H1 (cell line): ENCODE measurements at regions not wholly inside any gene's neighbourhood (a gene's known extent, or its start where the extent isn't known, plus 50 kb on each side); places are given as distances from the start of the nearest gene placed in this dataset.

Experiments
- CTCF ChIA-PET: fragments of 300-600 bp; sonication (Branson Sonifier 250); formaldehyde crosslinking; loops from one replicate; lab custom pipeline; 2021; ENCODE audit not compliant: partially characterized antibody; lab: Charles Lee
- POLR2A ChIA-PET: fragments of 300-600 bp; sonication (Branson Sonifier 250); formaldehyde crosslinking; loops from one replicate; lab custom pipeline; 2021; ENCODE audit warnings: inconsistent platforms; ENCODE audit not compliant: partially characterized antibody; lab: Charles Lee
- DNase-seq, 2 experiments: peaks; one replicate each; pipeline versions ENCODE4 v3.0.0 to v3.0.0-alpha.2; 2010 to 2022; ENCODE audit warnings: low spot score in 2 of 2, low read depth in 1 of 2, mixed read lengths in 1 of 2
- FAIRE-seq: peaks from 2 replicates; lab custom pipeline; 2011; peaks lifted over from hg19 to GRCh38; lab: Jason Lieb, UNC
- H2AFZ ChIP-seq: 2 replicates; pipeline ENCODE4 v1.8.1; 2012; ENCODE audit warnings: low read length, inconsistent platforms
- H2AK5ac ChIP-seq: 2 replicates; pipeline ENCODE4 v1.6.1; 2013; ENCODE audit warnings: low read depth, low read length
- H2BK120ac ChIP-seq: replicated peaks from 2 replicates; pipeline ENCODE3; 2013; ENCODE audit warnings: low read depth, low read length, inconsistent platforms
- H2BK12ac ChIP-seq: 2 replicates; pipeline ENCODE4 v1.6.1; 2013; ENCODE audit warnings: low read depth, low read length
- H2BK15ac ChIP-seq: 2 replicates; pipeline ENCODE4 v1.6.1; 2013; ENCODE audit warnings: low read length
- H2BK20ac ChIP-seq: 2 replicates; pipeline ENCODE4 v1.6.1; 2013; ENCODE audit warnings: low read length
- H2BK5ac ChIP-seq: 2 replicates; pipeline ENCODE4 v1.6.1; 2013; ENCODE audit warnings: low read depth, low read length
- H3K14ac ChIP-seq: 2 replicates; pipeline ENCODE4 v1.6.1; 2013; ENCODE audit warnings: inconsistent platforms; ENCODE audit not compliant: insufficient read length
- H3K18ac ChIP-seq: 2 replicates; pipeline ENCODE4 v1.6.1; 2013; ENCODE audit warnings: low read length; ENCODE audit errors: extremely low read depth
- H3K23ac ChIP-seq: 2 replicates; pipeline ENCODE4 v1.6.1; 2013; ENCODE audit warnings: inconsistent platforms; ENCODE audit not compliant: insufficient read length
- H3K23me2 ChIP-seq: 2 replicates; pipeline ENCODE4 v1.6.1; 2013; ENCODE audit warnings: low read depth, low read length
- H3K27ac ChIP-seq: 2 replicates; pipeline ENCODE4 v1.6.1; 2011; ENCODE audit warnings: low read depth, low read length, inconsistent platforms
- H3K27me3 ChIP-seq, 4 experiments: replicated peaks in 1 of 4; 1 replicate in 1 of 4; 2 replicates in 3 of 4; pipeline versions ENCODE4 v1.6.1 to v1.8.1; 2011 to 2013; ENCODE audit warnings: low read length in 3 of 4, mild to moderate bottlenecking in 3 of 4, inconsistent platforms in 2 of 4, mixed read lengths in 2 of 4, moderate library complexity in 1 of 4; ENCODE audit not compliant: control insufficient read depth in 3 of 4, insufficient read depth in 3 of 4; ENCODE audit errors: extremely low read depth in 1 of 4
- H3K36me3 ChIP-seq, 4 experiments: 2 replicates each; pipeline versions ENCODE4 v1.6.1 to v1.8.1; 2011 to 2013; ENCODE audit warnings: mild to moderate bottlenecking in 4 of 4, low read length in 3 of 4, moderate library complexity in 2 of 4, control low read depth in 1 of 4, inconsistent platforms in 1 of 4; ENCODE audit not compliant: insufficient read depth in 4 of 4, control insufficient read depth in 2 of 4
- H3K4ac ChIP-seq: replicated peaks from 2 replicates; pipeline ENCODE3; 2013; ENCODE audit warnings: low read length, low read depth, mixed read lengths, inconsistent platforms; ENCODE audit not compliant: insufficient read length
- H3K4me1 ChIP-seq, 4 experiments: replicated peaks in 1 of 4; 1 replicate in 1 of 4; 2 replicates in 3 of 4; pipeline versions ENCODE4 v1.6.1 to v1.8.1; 2011 to 2013; ENCODE audit warnings: low read length in 3 of 4, inconsistent platforms in 2 of 4, mixed read lengths in 1 of 4; ENCODE audit not compliant: insufficient read depth in 4 of 4, control insufficient read depth in 3 of 4
- H3K4me2 ChIP-seq, 2 experiments: 2 replicates each; pipeline versions ENCODE4 v1.6.1 to v1.8.1; 2011 to 2013; ENCODE audit warnings: low read depth in 2 of 2, low read length in 2 of 2, control low read depth in 1 of 2, inconsistent platforms in 1 of 2, mild to moderate bottlenecking in 1 of 2; ENCODE audit not compliant: insufficient read depth in 1 of 2
- H3K4me3 ChIP-seq, 4 experiments: fragments of 200-600, 300-600 bp in 1 of 4; sonication (generic), shearing (Covaris generic), sonication (Bioruptor Twin) in 1 of 4; 2 replicates each; pipeline versions ENCODE4 v1.5.1 to v1.8.1; 2011 to 2016; ENCODE audit warnings: low read length in 4 of 4, low read depth in 3 of 4, control low read depth in 2 of 4, inconsistent platforms in 2 of 4, mild to moderate bottlenecking in 2 of 4, mixed read lengths in 1 of 4, moderate library complexity in 1 of 4; ENCODE audit not compliant: insufficient read depth in 2 of 4; ENCODE audit errors: extremely low read depth in 1 of 4
- H3K56ac ChIP-seq: replicated peaks from 2 replicates; pipeline ENCODE3; 2013; ENCODE audit warnings: low read depth, mild to moderate bottlenecking, mixed read lengths, low read length, inconsistent platforms; ENCODE audit not compliant: insufficient read length
- H3K79me1 ChIP-seq: 2 replicates; pipeline ENCODE4 v1.6.1; 2013; ENCODE audit warnings: low read depth, low read length, control low read depth
- H3K79me2 ChIP-seq, 2 experiments: 2 replicates each; pipeline versions ENCODE4 v1.6.1 to v1.8.1; 2012 to 2013; ENCODE audit warnings: low read length in 2 of 2, mild to moderate bottlenecking in 2 of 2, inconsistent platforms in 1 of 2; ENCODE audit not compliant: insufficient read depth in 2 of 2, control insufficient read depth in 1 of 2
- H3K9ac ChIP-seq, 4 experiments: replicated peaks in 1 of 4; 1 replicate in 1 of 4; 2 replicates in 3 of 4; pipeline versions ENCODE4 v1.6.1 to v1.8.1; 2011 to 2013; ENCODE audit warnings: low read depth in 3 of 4, low read length in 3 of 4, control low read depth in 2 of 4, mild to moderate bottlenecking in 2 of 4, moderate library complexity in 2 of 4, inconsistent platforms in 1 of 4; ENCODE audit errors: extremely low read depth in 1 of 4
- H3K9me3 ChIP-seq, 2 experiments: 2 replicates each; pipeline versions ENCODE4 v1.6.1 to v1.8.1; 2012 to 2013; ENCODE audit warnings: mild to moderate bottlenecking in 2 of 2, moderate library complexity in 2 of 2, control low read depth in 1 of 2, inconsistent platforms in 1 of 2, low read depth in 1 of 2, low read length in 1 of 2, mixed read lengths in 1 of 2; ENCODE audit not compliant: insufficient read depth in 2 of 2
- H4K20me1 ChIP-seq, 2 experiments: replicated peaks in 1 of 2; 2 replicates each; pipeline versions ENCODE3 to v1.8.1; 2011 to 2013; ENCODE audit warnings: inconsistent platforms in 2 of 2, low read length in 2 of 2, mild to moderate bottlenecking in 1 of 2; ENCODE audit not compliant: insufficient read depth in 2 of 2, control insufficient read depth in 1 of 2
- H4K5ac ChIP-seq: 2 replicates; pipeline ENCODE4 v1.6.1; 2013; ENCODE audit warnings: low read length, low read depth, mixed read lengths, inconsistent platforms; ENCODE audit not compliant: insufficient read length
- H4K8ac ChIP-seq: 2 replicates; pipeline ENCODE4 v1.8.0; 2013; ENCODE audit warnings: mild to moderate bottlenecking, moderate library complexity, low read length, inconsistent platforms; ENCODE audit not compliant: insufficient read depth; ENCODE audit errors: extremely low read depth
- H4K91ac ChIP-seq: replicated peaks from 2 replicates; pipeline ENCODE3; 2013; ENCODE audit warnings: low read length, mixed read lengths, inconsistent platforms; ENCODE audit not compliant: insufficient read length
- ASH2L ChIP-seq: fragments of 200-600, 300-600 bp; sonication (generic); IDR thresholded peaks from one replicate; pipeline ENCODE4 v1.7.1; 2017; ENCODE audit warnings: low read length
- ATF2 ChIP-seq: IDR thresholded peaks from 2 replicates; pipeline ENCODE4 v1.6.1; 2012; ENCODE audit warnings: low read length, inconsistent platforms

GRCh38 chr9:119559056-119559455 lies 189.8 kb upstream of the BRINP1 start:
- DNase-seq: no peak
- Histone ChIP-seq H2BK5ac (no peak overlapping the region), H2AK5ac (no peak overlapping the region), H3K4ac (no peak overlapping the region), H3K36me3 (no peaks in the 10 kb centered on the region; a peak in 1 of 8 replicates), H3K14ac (no peak overlapping the region), H3K23ac (no peak overlapping the region), H3K4me1 (peaks cover 0 to 5% (median 0%) of the 10 kb centered on the region in 4 experiments; a peak in 3 of 7 replicates), H3K4me3 (no peak overlapping the region), H2BK20ac (no peak overlapping the region), H4K8ac (no peak overlapping the region), H3K79me1 (no peaks in the 10 kb centered on the region), H2BK12ac (no peak overlapping the region), H4K20me1 (no peaks in the 10 kb centered on the region), H3K79me2 (no peaks in the 10 kb centered on the region), H3K27me3 (no peaks in the 10 kb centered on the region), H3K23me2 (peaks cover 2% of the 10 kb centered on the region; the same call in 1 of the 2 replicates), H3K56ac (no peak overlapping the region), H2BK15ac (no peak overlapping the region), H4K91ac (no peak overlapping the region), H3K27ac (no peak overlapping the region), H2AFZ (no peak overlapping the region), H3K9ac (no peak overlapping the region), H3K4me2 (no peak overlapping the region), H4K5ac (no peak overlapping the region), H3K18ac (no peak overlapping the region), H2BK120ac (no peak overlapping the region), H3K9me3 (no peaks in the 10 kb centered on the region)
- FAIRE-seq: no peak
- POLR2A ChIA-PET: no interaction called here
- CTCF ChIA-PET: interaction anchor here (1.1 to 2.9 kb wide), 2 partner anchors 184 to 410 kb away, joined by 4 to 12 read pairs; no protein-coding TSS in a partner anchor
- TF ChIP-seq ASH2L: no peak
- TF ChIP-seq ATF2: no peak
